Kidney (tissue), 13 donors: ENCODE measurements at regions not wholly inside any gene's neighbourhood (a gene's known extent, or its start where the extent isn't known, plus 50 kb on each side); places are given as distances from the start of the nearest gene placed in this dataset.
A peak's percentile ranks its signal among the peaks of the same experiment; 100 is the strongest.

ENCODE experiments used
- DNase-seq, 5 donors: peaks; one replicate each; pipeline ENCODE4 v3.0.0-alpha.2; 2013 to 2020
- FAIRE-seq: peaks from 2 replicates; lab custom pipeline; 2012; peaks lifted over from hg19 to GRCh38; lab: Jason Lieb, UNC
- H3K27ac ChIP-seq, 2 donors: one replicate each; pipeline ENCODE4 v1.7.0; 2013; ENCODE audit warnings: low read depth in 2 of 2, low read length in 2 of 2, inconsistent platforms in 1 of 2
- H3K27me3 ChIP-seq: one replicate; pipeline ENCODE4 v1.7.1; 2013; ENCODE audit warnings: low read length, inconsistent platforms; ENCODE audit not compliant: control insufficient read depth, insufficient read depth
- H3K36me3 ChIP-seq, 3 donors: one replicate each; pipeline versions ENCODE4 v1.7.0 to v1.7.1; 2013; ENCODE audit warnings: low read length in 3 of 3, control low read depth in 1 of 3, inconsistent platforms in 1 of 3; ENCODE audit not compliant: insufficient read depth in 3 of 3, control insufficient read depth in 2 of 3
- H3K4me1 ChIP-seq, 3 donors: one replicate each; pipeline versions ENCODE4 v1.7.0 to v1.7.1; 2013; ENCODE audit warnings: low read length in 3 of 3, inconsistent platforms in 1 of 3, low read depth in 1 of 3; ENCODE audit not compliant: control insufficient read depth in 2 of 3, insufficient read depth in 2 of 3
- H3K4me3 ChIP-seq, 3 donors: one replicate each; pipeline versions ENCODE4 v1.7.0 to v1.8.1; 2013; ENCODE audit warnings: low read length in 3 of 3, control low read depth in 1 of 3, inconsistent platforms in 1 of 3
- H3K9ac ChIP-seq, 3 donors: one replicate each; pipeline versions ENCODE4 v1.7.0 to v1.7.1; 2013; ENCODE audit warnings: low read length in 3 of 3, control low read depth in 1 of 3, inconsistent platforms in 1 of 3
- H3K9me3 ChIP-seq, 3 donors: one replicate each; pipeline versions ENCODE4 v1.7.0 to v1.7.1; 2013; ENCODE audit warnings: low read length in 3 of 3, control low read depth in 1 of 3, inconsistent platforms in 1 of 3; ENCODE audit not compliant: control insufficient read depth in 2 of 3, insufficient read depth in 1 of 3
- CTCF ChIP-seq: IDR thresholded peaks from 3 replicates; pipeline ENCODE4 v1.5.1; 2012; ENCODE audit warnings: mild to moderate bottlenecking, moderate library complexity, borderline replicate concordance; ENCODE audit not compliant: insufficient read depth; ENCODE audit errors: extremely low read depth
- intact Hi-C: fragments of 100-400 bp; cut with DNase I; formaldehyde crosslinking; loops from one replicate; pipeline ENCODE4 v1.11.1; 2022
- donor health status: control.
- donor health status: control.
- donor health status: control.
- donor health status: control.
- donor health status: control.
- donor health status: DM: yes; HTN: yes; CAD: no.
- donor health status: Normal renal cell carcinoma (clear cell type).

GRCh38 chr10:36302086-36302485, 660.0 kb upstream of the FZD8 start:
- Histone ChIP-seq H3K9ac (no peak overlapping the region), H3K4me1 (no peaks in the 10 kb centered on the region), H3K4me3 (no peak overlapping the region), H3K36me3 (no peaks in the 10 kb centered on the region), H3K9me3 (no peaks in the 10 kb centered on the region), H3K27me3 (no peaks in the 10 kb centered on the region), H3K27ac (no peak overlapping the region)
- FAIRE-seq (peak; percentile 33), DNase-seq (no peak)
- no peak for TF ChIP-seq CTCF
- intact Hi-C loops: no loop called here

GRCh38 chr10:36301539-36301938, 659.4 kb upstream of the FZD8 start:
- Histone ChIP-seq H3K9me3 (no peaks in the 10 kb centered on the region), H3K36me3 (no peaks in the 10 kb centered on the region), H3K4me1 (no peaks in the 10 kb centered on the region), H3K9ac (no peak overlapping the region), H3K27ac (no peak overlapping the region), H3K27me3 (no peaks in the 10 kb centered on the region), H3K4me3 (no peak overlapping the region)
- intact Hi-C loops: no loop called here
- TF ChIP-seq CTCF: no peak
- peak; percentile 76 for FAIRE-seq
- DNase-seq: no peak

- Histone ChIP-seq H3K4me3 (no peak overlapping the region), H3K36me3 (no peaks in the 10 kb centered on the region), H3K9ac (no peak overlapping the region), H3K27ac (no peak overlapping the region), H3K9me3 (no peaks in the 10 kb centered on the region), H3K4me1 (no peaks in the 10 kb centered on the region), H3K27me3 (no peaks in the 10 kb centered on the region)
- no peak for FAIRE-seq
- intact Hi-C loops: no loop called here
- no peak for DNase-seq
- no peak for TF ChIP-seq CTCF
These were observed 659.0 kb upstream of the FZD8 start for GRCh38 chr10:36301139-36301538.

GRCh38 chr10:36283827-36284226, 641.7 kb upstream of the FZD8 start:
- intact Hi-C loops: no loop called here
- Histone ChIP-seq H3K4me3 (no peak overlapping the region), H3K27ac (no peak overlapping the region), H3K36me3 (no peaks in the 10 kb centered on the region), H3K9me3 (peaks cover 0 to 12% (median 3%) of the 10 kb centered on the region in 3 donors), H3K4me1 (peaks cover 0 to 2% (median 0%) of the 10 kb centered on the region in 3 donors), H3K9ac (no peak overlapping the region), H3K27me3 (no peaks in the 10 kb centered on the region)
- TF ChIP-seq CTCF: no peak
- FAIRE-seq (no peak), DNase-seq (peak in 1 of 5 donors; percentile 24)
